HCT116 (cell line): ENCODE measurements at regions not wholly inside any gene's neighbourhood (a gene's known extent, or its start where the extent isn't known, plus 50 kb on each side); places are given as distances from the start of the nearest gene placed in this dataset.

Experiments used
- ATAC-seq: fragments of 200-7000 bp; cut with Tn5 transposase; 2 replicates; pipeline ENCODE4 v1.9.1; 2020; ENCODE audit warnings: mild to moderate bottlenecking, moderate library complexity
- BruUV-seq: library from RNA; stranded (reverse); fragments of 400-500 nt; replicated peaks from 2 replicates; lab custom pipeline; 2021; lab: Mats Ljungman, UMichigan
- CTCF ChIA-PET: fragments of 300-600 bp; sonication (Branson Sonifier 250); formaldehyde crosslinking; loops from one replicate; lab custom pipeline; 2021; ENCODE audit warnings: antibody characterized with exemption; lab: Charles Lee
- POLR2A ChIA-PET: fragments of 300-600, 350-600 bp; sonication (Branson Sonifier 250); formaldehyde crosslinking; loops from one replicate; lab custom pipeline; 2021; ENCODE audit warnings: antibody characterized with exemption; lab: Charles Lee
- RAD21 ChIA-PET, 2 experiments: fragments of 300-600 bp; sonication (Branson Sonifier 250); formaldehyde crosslinking; loops; one replicate each; lab custom pipeline; 2023; ENCODE audit warnings: low total read pairs in 2 of 2; ENCODE audit not compliant: uncharacterized antibody in 2 of 2, unreplicated experiment in 2 of 2, low non-redundant PET in 1 of 2; lab: Charles Lee
- DNase-seq: peaks from one replicate; pipeline ENCODE4 v3.0.0-alpha.2; 2010; ENCODE audit warnings: low read depth, low spot score
- H2AFZ ChIP-seq: fragments of 200-600 bp; shearing (Covaris generic), sonication (generic); 2 replicates; pipeline ENCODE4 v1.6.1; 2017; ENCODE audit warnings: low read depth, mixed run types, mixed read lengths, antibody characterized with exemption, low read length; ENCODE audit not compliant: poor library complexity, severe bottlenecking
- H3K27ac ChIP-seq: 2 replicates; pipeline ENCODE4 v1.5.1; 2012; ENCODE audit warnings: low read depth, low read length
- H3K27me3 ChIP-seq: fragments of 200-600 bp; sonication (generic); 2 replicates; pipeline ENCODE4 v1.6.1; 2016; ENCODE audit warnings: mixed run types, low read length, mixed read lengths; ENCODE audit not compliant: insufficient read depth
- H3K36me3 ChIP-seq, 2 experiments: fragments of 200-500 bp in 1 of 2; fragments of 200-600 bp in 1 of 2; sonication (Bioruptor generic) in 1 of 2; sonication (generic) in 1 of 2; 2 replicates each; pipeline versions ENCODE4 v1.5.1 to v1.6.1; 2014 to 2016; ENCODE audit warnings: low read length in 2 of 2, inconsistent platforms in 1 of 2, mixed read lengths in 1 of 2, mixed run types in 1 of 2; ENCODE audit not compliant: insufficient read depth in 2 of 2, control insufficient read depth in 1 of 2
- H3K4me1 ChIP-seq, 2 experiments: fragments of 200-600 bp in 1 of 2; sonication (generic) in 1 of 2; 2 replicates each; pipeline versions ENCODE4 v1.5.1 to v1.6.1; 2012 to 2017; ENCODE audit warnings: low read length in 2 of 2, inconsistent platforms in 1 of 2, mild to moderate bottlenecking in 1 of 2, mixed read lengths in 1 of 2, mixed run types in 1 of 2, moderate library complexity in 1 of 2; ENCODE audit not compliant: insufficient read depth in 2 of 2, control insufficient read depth in 1 of 2
- H3K4me2 ChIP-seq: fragments of 200-600 bp; sonication (generic); 2 replicates; pipeline ENCODE4 v1.6.1; 2017; ENCODE audit warnings: mixed run types, low read length, mixed read lengths
- H3K4me3 ChIP-seq, 2 experiments: fragments of 200-600 bp in 1 of 2; sonication (generic) in 1 of 2; replicated peaks in 1 of 2; 2 replicates each; pipeline ENCODE4 v1.5.1; 2011 to 2016; ENCODE audit warnings: low read length in 2 of 2, control low read depth in 1 of 2, low read depth in 1 of 2, mild to moderate bottlenecking in 1 of 2, mixed read lengths in 1 of 2, mixed run types in 1 of 2
- H3K79me2 ChIP-seq: fragments of 200-600 bp; sonication (generic); 2 replicates; pipeline ENCODE4 v1.6.1; 2017; ENCODE audit warnings: mild to moderate bottlenecking, mixed run types, low read length, moderate library complexity, mixed read lengths; ENCODE audit not compliant: insufficient read depth
- H3K9ac ChIP-seq: fragments of 200-600 bp; sonication (generic); 2 replicates; pipeline ENCODE4 v1.6.1; 2016; ENCODE audit warnings: low read length, mixed read lengths
- H3K9me2 ChIP-seq: fragments of 200-600 bp; sonication (generic), shearing (Covaris generic); 2 replicates; pipeline ENCODE4 v1.6.1; 2017; ENCODE audit warnings: mixed run types, mild to moderate bottlenecking, moderate library complexity; ENCODE audit not compliant: insufficient read depth
- H3K9me3 ChIP-seq, 2 experiments: fragments of 200-500 bp in 1 of 2; fragments of 200-600 bp in 1 of 2; sonication (Bioruptor generic) in 1 of 2; sonication (generic) in 1 of 2; 2 replicates each; pipeline ENCODE4 v1.6.1; 2014 to 2017; ENCODE audit warnings: low read length in 2 of 2, mixed read lengths in 2 of 2, inconsistent platforms in 1 of 2, low read depth in 1 of 2, mild to moderate bottlenecking in 1 of 2, mixed run types in 1 of 2, moderate library complexity in 1 of 2; ENCODE audit not compliant: control insufficient read depth in 1 of 2, insufficient read depth in 1 of 2
- H4K20me1 ChIP-seq: fragments of 200-600 bp; sonication (generic), shearing (Covaris generic); 2 replicates; pipeline ENCODE4 v1.6.1; 2017; ENCODE audit warnings: mixed run types, mild to moderate bottlenecking, moderate library complexity; ENCODE audit not compliant: insufficient read depth
- CEBPB ChIP-seq: IDR thresholded peaks from 2 replicates; pipeline ENCODE4 v1.6.1; 2012; ENCODE audit warnings: low read depth
- EGR1 ChIP-seq: IDR thresholded peaks from 2 replicates; pipeline ENCODE4 v1.6.1; 2012; ENCODE audit warnings: low read depth
- ELF1 ChIP-seq: IDR thresholded peaks from 2 replicates; pipeline ENCODE4 v1.6.1; 2012; ENCODE audit warnings: low read depth, borderline replicate concordance
- EZH2phosphoT487 ChIP-seq: fragments of 200-600 bp; IDR thresholded peaks from 2 replicates; pipeline ENCODE4 v1.6.1; 2018; ENCODE audit warnings: antibody characterized with exemption, borderline replicate concordance
- JUND ChIP-seq: IDR thresholded peaks from 2 replicates; pipeline ENCODE4 v1.6.1; 2012
- MAX ChIP-seq: IDR thresholded peaks from 2 replicates; pipeline ENCODE4 v1.6.1; 2012
- POLR2A ChIP-seq: IDR thresholded peaks from 2 replicates; pipeline ENCODE4 v1.7.0; 2011; ENCODE audit warnings: borderline replicate concordance; ENCODE audit not compliant: insufficient read depth, insufficient read length; ENCODE audit errors: extremely low read depth
- POLR2AphosphoS5 ChIP-seq: IDR thresholded peaks from 2 replicates; pipeline ENCODE4 v1.6.1; 2011; ENCODE audit warnings: mild to moderate bottlenecking, low read depth, low read length, moderate library complexity
- REST ChIP-seq: IDR thresholded peaks from 2 replicates; pipeline ENCODE4 v1.6.1; 2012; ENCODE audit warnings: low read depth
- SIN3A ChIP-seq: IDR thresholded peaks from 2 replicates; pipeline ENCODE4 v1.6.1; 2012; ENCODE audit warnings: low read depth
- ZBTB33 ChIP-seq: IDR thresholded peaks from 2 replicates; pipeline ENCODE4 v1.6.1; 2011; ENCODE audit warnings: mild to moderate bottlenecking, low read length, moderate library complexity; ENCODE audit not compliant: insufficient replicate concordance; ENCODE audit errors: extremely low read depth
- ZFX ChIP-seq: fragments of 450-650 bp; IDR thresholded peaks from 2 replicates; pipeline ENCODE4 v1.6.1; 2017
- ZNF274 ChIP-seq: fragments of 200-500 bp; sonication (Bioruptor generic); IDR thresholded peaks from 2 replicates; pipeline ENCODE4 v1.6.1; 2014; ENCODE audit warnings: mild to moderate bottlenecking, low read depth, low read length, inconsistent platforms
- intact Hi-C: fragments of 100-400 bp; cut with micrococcal nuclease; formaldehyde crosslinking; loops from 2 replicates; pipeline ENCODE4 v1.10.0; 2022

- TF ChIP-seq EZH2phosphoT487 (no peak), ZFX (no peak), SIN3A (no peak), POLR2AphosphoS5 (no peak)
Measured at GRCh38 chr16:17541324-17541723, 70.6 kb upstream of the XYLT1 start (continued).

GRCh38 chr16:17538927-17539326 is 68.2 kb upstream of the XYLT1 start:
- DNase-seq (no peak), ATAC-seq (no peak)
- no peaks in the 10 kb centered on the region for H3K79me2 ChIP-seq
- BruUV-seq = no TSS peak
- H2AFZ ChIP-seq = no peak overlapping the region
- CTCF ChIA-PET = interaction anchor here (1.1 kb wide), 1 partner anchor 15 kb away, joined by 4 read pairs; no protein-coding TSS in a partner anchor
- H3K27ac ChIP-seq = no peak overlapping the region
- no peak overlapping the region for H3K9ac ChIP-seq
- no peaks in the 10 kb centered on the region for H3K9me2 ChIP-seq
- no peak for TF ChIP-seq POLR2A
- TF ChIP-seq SIN3A = no peak
- no peak for TF ChIP-seq ELF1
- no peak for TF ChIP-seq ZFX
- no peak for TF ChIP-seq EGR1
- H4K20me1 ChIP-seq = no peaks in the 10 kb centered on the region
- intact Hi-C loops = no loop called here
- RAD21 ChIA-PET = no interaction called here
- H3K4me3 ChIP-seq = no peak overlapping the region
- H3K27me3 ChIP-seq = peaks cover 19% of the 10 kb centered on the region
- POLR2A ChIA-PET = no interaction called here
- no peaks in the 10 kb centered on the region for H3K4me1 ChIP-seq
- no peaks in the 10 kb centered on the region for H3K36me3 ChIP-seq
- no peak overlapping the region for H3K4me2 ChIP-seq
- no peaks in the 10 kb centered on the region for H3K9me3 ChIP-seq

GRCh38 chr16:17532338-17532995 is 61.7 kb upstream of the XYLT1 start:
- CTCF ChIA-PET = no interaction called here
- TF ChIP-seq CEBPB (no peak), REST (no peak), EGR1 (no peak), MAX (no peak), JUND (no peak), ZBTB33 (no peak), ZNF274 (no peak)

More at GRCh38 chr16:17532338-17532995, 61.7 kb upstream of the XYLT1 start:
- no peak overlapping the region for H3K27ac ChIP-seq
- H4K20me1 ChIP-seq = no peaks in the 10 kb centered on the region
- H2AFZ ChIP-seq = no peak overlapping the region
- ChIA-PET POLR2A (no interaction called here), RAD21 (no interaction called here)
- no peaks in the 10 kb centered on the region for H3K9me2 ChIP-seq
- no peaks in the 10 kb centered on the region for H3K9me3 ChIP-seq
- no peak overlapping the region for H3K9ac ChIP-seq
- ATAC-seq (no peak), DNase-seq (no peak)
- no peak overlapping the region for H3K4me3 ChIP-seq
- no peaks in the 10 kb centered on the region for H3K79me2 ChIP-seq
- H3K27me3 ChIP-seq = peaks cover 34% of the 10 kb centered on the region; the same call in 1 of the 2 replicates
- no peaks in the 10 kb centered on the region for H3K4me1 ChIP-seq
- intact Hi-C loops = no loop called here
- no peak overlapping the region for H3K4me2 ChIP-seq
- BruUV-seq = no TSS peak
- no peaks in the 10 kb centered on the region for H3K36me3 ChIP-seq
